Left cardiac atrium (tissue), 4 donors: ENCODE measurements at regions not wholly inside any gene's neighbourhood (a gene's known extent, or its start where the extent isn't known, plus 50 kb on each side); places are given as distances from the start of the nearest gene placed in this dataset.

ENCODE experiments used
- ATAC-seq, 2 donors: fragments of 200-7000 bp; cut with Tn5 transposase; one replicate each; pipeline ENCODE4 v1.9.1; 2020; ENCODE audit warnings: mild to moderate bottlenecking in 2 of 2, moderate library complexity in 2 of 2
- DNase-seq: peaks from one replicate; pipeline ENCODE4 v3.0.0-alpha.2; 2020
- intact Hi-C, 2 donors: fragments of 100-400 bp; cut with DNase I; formaldehyde crosslinking; loops; one replicate each; pipeline versions ENCODE4 v1.14.1 to v1.15.1; 2022 to 2023
- donor health status: DM: no; HTN: yes; CAD: no.
- donor health status: DM: no; HTN: yes; CAD: no; lungs with severe emphysema.
- donor health status: DM: yes; HTN: yes; CAD: no.
- donor health status: Dilated cardiomyopathy.

DNA sequence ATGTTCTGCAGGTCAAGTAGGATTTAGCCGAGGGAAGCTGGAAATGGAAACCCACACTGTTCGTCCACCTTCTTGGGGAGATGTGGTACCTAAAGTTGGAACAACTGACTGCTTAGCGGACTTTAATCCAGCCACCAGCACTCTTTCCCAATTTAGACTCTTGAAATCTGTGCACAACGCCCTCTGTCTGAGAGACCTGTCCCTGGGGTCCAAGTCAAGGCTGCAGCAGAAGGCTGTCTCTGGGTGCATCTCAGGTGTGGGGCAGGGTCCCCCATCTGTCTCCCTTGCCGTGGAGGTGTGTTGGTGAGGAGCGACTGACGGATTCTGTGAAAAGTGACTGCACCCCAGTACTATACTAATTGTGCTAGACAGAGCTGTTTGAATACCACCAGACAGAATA, 168.2 kb upstream of the CADM1 start:
- ATAC-seq (no peak), DNase-seq (no peak)
- intact Hi-C loops: loop anchor here in 1 of 2 donors (10.0 kb wide), 1 partner anchor 168 kb away; the partner anchor contains the start of gene CADM1

DNA sequence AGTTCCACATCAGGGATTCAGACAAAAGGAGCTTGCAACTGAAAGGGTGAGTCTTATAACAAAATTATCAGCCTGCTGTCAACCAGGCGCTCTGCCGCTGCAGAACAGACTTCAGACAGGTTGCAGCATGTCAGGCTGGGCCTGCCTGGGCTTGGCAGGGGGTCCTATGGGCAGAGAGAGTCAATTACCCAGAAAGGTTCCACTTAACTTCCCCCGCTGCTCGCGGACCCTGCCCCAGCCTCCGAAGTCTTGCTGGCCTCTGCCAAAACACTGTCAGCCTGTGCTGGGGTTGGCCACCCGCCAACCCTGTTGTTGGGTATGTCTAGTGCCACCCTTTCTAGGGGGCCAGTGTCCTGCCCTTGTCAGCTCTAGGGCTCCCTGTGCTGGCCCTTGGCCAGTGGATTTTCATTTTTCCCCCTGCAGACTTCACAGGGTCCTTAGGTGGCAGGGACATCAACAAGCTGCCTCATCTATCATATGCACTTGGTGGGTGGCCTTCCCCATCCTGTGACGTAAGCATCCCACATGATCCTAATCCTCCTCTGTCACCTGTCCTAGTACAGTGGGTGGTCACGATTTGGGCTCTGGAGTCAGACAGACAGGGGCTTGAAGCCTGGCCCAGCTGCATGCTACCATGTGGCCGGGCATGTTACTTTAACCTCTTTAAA, 166.5 kb upstream of the CADM1 start:
- DNase-seq: no peak
- ATAC-seq: no peak
- intact Hi-C loops: loop anchor here in 1 of 2 donors (10.0 kb wide), 1 partner anchor 166 kb away; the partner anchor contains the start of gene CADM1

DNA sequence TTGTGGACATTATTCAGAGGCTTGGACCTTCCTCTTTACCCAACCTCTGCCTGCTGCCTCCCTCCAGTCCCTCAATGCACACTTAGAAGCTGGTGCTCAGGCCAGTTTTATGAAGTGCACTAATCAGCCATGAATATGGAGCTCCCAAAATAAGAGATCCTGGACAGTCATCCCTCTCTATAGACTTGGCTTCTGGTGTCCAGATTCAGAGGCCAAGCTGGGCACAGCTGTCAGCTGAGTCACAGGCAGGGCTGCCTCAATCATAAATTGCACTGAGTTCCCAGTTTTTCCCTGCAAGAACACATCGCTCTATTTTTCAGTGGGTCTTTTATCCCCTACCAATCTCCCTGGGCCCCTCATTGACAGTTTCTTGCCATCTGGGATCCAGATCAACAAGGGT, 161.7 kb upstream of the CADM1 start:
- intact Hi-C loops: no loop called here
- DNase-seq: peak; percentile 51
- ATAC-seq: peak in 1 of 2 donors; percentile 87

DNA sequence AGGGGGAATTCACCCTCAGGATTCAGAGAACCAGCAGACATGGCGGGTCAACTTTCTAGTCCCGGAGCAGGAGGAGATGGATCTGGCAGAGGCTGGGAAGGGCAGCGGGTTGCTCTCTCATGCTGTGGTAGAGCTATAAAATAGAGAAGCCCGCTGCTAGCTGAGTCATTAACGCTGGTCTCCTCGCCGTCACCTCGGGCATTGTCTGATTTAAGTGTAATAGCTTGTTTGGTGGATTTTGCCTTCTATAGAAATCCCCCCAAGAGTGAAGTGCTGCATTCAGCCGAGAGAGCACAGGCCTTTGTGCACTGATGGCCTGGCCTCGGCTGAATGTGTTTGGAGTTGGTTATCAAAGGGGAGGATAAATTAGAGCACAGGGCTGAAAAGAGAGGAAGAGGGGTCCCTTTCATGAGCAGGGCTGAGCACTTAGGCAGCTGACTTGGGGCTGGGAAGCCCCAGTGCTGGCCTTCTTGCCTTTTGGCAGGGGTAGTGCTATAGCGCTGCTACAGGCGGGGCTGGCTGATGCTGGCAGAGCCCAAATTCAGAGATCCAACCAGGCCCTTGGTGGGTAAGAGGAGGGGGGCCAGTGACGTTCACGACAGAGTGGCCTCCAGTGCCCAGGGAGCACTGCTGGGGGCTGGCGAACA, 161.1 kb upstream of the CADM1 start:
- intact Hi-C loops: no loop called here
- DNase-seq (no peak), ATAC-seq (peak; percentile 58 to 65)

DNA sequence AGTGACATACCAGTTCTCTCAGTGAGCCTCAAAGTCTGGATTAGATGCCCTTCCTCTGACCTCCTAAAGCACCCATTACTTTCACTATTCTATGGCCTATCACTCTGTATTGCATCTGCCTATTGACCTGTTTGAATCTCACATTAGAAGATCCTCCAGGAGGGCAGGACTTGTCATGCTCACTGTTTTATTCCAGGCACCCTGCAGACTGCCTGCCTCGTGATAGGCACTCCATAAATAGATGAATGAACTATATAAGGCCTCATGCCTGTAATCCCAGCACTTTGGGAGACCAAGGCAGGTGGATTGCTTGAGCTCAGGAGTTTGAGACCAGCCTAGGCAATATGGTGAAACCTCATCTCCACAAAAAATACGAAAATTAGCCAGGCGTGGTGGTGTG, 160.1 kb upstream of the CADM1 start:
- no peak for ATAC-seq
- DNase-seq: no peak
- intact Hi-C loops: no loop called here

DNA sequence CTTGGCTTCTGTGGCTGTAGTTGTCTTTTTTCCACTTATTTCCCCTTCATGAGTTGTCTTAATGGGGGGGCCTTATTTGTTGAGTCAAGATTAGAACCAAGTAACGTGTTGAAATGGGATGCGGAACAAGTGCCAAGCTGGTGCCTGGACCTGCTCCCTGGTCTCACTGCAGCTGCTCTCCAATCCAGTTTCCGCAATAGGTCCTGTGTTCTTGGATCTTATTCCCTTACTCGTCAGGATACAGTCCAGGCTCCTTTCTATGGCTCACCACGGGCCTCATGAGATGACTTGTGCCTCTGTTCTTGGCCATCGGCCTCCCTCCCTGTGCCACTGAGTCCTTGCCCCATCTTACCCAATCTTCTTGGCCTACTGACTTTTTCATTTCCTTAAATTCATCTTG, 159.6 kb upstream of the CADM1 start:
- intact Hi-C loops: no loop called here
- ATAC-seq: peak in 1 of 2 donors; percentile 64
- no peak for DNase-seq

DNA sequence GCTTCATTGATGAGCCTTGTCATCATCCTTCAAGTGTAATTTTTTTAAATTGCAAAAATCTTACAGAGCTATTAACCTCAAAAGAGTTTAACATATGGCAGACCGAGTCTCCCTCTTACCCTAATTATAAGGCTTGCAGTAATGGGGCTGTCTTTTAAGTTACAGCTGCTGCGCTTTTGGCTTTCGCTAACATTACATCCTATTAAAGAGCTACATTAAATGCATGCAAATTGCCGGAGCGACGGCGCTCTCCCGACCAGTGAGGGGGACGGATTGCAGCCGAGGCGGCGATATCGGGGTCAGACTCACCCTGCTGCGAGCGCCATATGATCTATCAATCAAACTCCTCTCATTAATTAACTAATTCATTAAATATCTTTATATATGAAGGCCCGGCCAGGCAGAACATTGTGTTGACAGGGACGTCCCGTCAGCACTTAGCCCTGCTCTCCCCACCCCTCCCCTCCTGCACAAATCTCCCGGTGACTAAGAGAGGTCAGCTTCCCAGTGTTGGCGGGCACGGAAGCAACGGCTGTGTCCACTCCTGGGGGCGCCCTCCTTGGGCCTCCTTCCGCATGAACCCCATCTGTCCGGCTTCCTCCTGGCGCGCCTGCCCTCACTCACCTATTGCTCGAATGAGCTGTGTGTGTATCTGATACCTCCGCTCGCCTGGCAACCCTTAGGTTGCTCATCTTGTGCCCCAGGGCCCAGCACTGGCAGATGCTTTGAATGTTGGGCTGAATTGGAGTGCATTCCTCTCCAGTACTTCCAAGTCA, 156.0 kb upstream of the CADM1 start:
- DNase-seq (no peak), ATAC-seq (peak in 1 of 2 donors; percentile 55)
- intact Hi-C loops: no loop called here

DNA sequence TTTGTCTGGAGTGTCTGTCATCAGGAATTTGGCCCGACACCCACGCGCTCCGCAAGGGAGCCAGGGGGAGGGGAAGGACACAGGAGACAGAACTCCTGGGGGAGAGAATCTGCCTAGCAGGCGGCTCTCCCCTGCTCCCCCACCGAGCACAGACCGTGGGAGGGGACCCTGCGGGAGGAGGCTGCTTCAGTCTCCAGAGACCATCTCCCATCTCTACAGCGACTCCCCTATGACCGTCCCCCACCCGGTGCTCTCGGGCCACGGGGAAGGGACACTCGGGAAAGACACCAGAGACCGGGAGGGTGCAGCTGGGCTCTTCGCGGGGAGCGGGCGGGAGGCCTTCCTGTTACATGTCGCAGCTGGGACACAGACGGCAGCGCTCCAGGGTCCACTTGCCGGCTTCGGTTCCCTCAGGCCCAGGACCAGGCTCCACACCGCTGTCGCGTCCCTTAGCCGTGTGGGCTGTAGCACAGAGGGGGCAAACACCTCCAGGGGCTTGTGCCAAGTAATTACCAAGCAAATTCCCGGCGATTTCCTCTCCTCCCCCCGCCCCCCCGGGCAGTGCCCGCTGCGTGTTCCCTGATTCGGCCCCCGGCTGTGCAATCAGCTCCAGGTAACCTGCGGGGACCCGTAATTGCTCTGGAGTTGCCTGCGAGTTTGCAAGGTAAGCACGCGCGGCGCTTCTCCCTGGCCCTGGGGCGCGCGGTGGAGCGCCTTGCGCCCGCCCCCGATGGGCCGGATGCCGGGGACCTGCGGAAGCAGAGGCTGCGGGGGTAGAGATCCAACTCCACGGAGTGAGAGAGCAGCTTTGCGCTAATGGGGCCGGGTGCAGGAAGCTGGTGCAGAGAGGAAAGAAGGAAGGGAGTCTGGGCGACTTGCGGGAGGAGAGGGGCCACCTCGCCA, 155.1 kb upstream of the CADM1 start:
- intact Hi-C loops: no loop called here
- DNase-seq (peak; percentile 42), ATAC-seq (peak; percentile 60 to 89)

DNA sequence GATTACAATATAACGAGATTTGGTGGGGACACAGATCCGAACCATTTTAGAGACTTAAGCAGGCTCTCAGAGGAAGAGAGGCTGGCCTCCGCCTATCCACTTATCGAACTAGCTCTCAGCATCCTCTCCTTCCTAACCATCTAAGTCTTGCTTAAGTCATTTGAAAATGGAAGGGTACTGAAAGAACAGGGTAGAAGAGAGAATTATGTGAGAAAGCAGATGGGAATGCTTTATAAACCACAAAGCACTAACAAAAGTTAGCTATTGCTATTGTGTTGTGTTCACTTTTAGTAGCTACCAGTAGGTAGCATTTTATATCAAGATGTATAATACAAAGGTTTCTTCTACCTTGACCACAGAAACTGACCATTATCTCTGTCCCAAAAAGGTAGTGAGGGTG, 153.4 kb upstream of the CADM1 start:
- DNase-seq: no peak
- intact Hi-C loops: no loop called here
- no peak for ATAC-seq

DNA sequence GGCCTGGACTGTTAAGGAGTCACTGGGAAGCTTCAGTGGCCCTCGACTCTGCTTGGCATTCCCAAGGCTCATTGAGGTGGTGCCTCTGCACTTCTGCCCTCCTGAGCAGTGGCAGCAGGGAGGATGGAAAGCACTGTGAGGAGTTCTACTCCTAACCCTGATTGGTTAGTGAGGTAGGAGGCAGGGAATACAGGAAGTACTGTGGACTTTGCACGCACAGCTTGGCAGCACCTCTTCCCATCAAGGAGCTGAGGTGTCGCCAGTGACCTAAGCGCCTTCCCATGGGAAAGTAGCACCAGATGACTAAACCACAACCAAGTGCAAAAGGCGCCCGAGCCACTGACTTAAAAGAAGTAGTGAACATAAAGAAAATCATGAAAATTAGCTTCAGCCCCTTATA, 152.5 kb upstream of the CADM1 start:
- ATAC-seq (no peak), DNase-seq (no peak)
- intact Hi-C loops: no loop called here

DNA sequence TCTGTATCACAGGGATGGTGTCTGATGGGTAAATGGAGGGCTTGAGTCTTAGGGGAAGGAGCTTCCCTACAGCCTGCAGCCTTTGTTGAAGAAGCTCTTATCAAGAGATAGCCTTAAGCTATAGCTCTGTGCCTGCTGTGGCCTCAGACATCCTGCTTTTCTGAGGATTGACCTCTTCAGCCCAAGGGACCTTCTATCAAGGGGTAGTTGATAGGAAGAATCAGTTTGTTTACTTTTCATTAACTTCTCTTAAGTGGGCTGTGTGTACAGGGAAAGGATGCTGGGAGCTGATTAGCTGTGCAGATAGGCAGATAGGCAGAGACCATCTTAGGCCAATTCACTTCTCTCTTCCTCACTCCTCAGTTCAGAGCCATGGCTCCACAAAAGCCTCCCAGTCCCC, 151.8 kb upstream of the CADM1 start:
- intact Hi-C loops: no loop called here
- ATAC-seq (no peak), DNase-seq (no peak)

DNA sequence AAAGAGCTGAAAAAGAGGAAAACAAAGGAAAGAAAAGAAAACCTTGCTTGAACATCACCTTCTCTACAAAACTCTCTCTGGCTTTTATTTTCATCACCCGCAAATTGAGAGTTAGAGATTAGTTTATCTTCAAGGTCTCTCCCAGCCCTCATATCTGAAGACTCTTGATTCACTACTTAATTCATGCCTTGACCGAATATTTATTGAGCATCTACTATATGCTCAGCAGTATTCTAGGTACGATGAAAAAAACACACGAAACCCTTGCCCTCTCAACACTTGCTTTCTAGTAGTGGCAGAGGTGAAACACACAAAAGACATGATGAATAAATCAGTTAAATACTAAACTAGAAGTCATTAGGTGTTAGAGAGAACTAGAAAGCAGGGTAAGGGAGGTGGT, 150.6 kb upstream of the CADM1 start:
- ATAC-seq (no peak), DNase-seq (no peak)
- intact Hi-C loops: no loop called here

DNA sequence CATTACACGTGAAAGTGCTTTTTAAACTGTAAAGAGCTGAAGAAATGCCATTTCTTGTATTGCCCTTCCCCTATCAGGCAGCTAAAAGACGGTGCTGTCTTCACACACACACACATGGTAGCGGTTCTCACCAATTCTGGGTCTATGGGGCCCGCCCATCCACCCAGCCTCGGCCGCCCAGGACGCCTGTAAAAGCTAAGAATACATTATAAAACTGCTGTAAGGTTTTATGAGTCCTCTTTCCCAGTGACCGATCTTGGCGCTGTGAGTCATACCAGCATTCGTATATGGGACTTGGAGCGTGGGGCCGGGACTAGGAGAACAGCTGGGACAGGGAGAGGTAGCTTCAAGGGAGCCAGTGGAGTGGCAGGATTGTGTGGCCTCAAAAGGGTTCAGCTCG, 149.7 kb upstream of the CADM1 start:
- intact Hi-C loops: no loop called here
- no peak for DNase-seq

DNA sequence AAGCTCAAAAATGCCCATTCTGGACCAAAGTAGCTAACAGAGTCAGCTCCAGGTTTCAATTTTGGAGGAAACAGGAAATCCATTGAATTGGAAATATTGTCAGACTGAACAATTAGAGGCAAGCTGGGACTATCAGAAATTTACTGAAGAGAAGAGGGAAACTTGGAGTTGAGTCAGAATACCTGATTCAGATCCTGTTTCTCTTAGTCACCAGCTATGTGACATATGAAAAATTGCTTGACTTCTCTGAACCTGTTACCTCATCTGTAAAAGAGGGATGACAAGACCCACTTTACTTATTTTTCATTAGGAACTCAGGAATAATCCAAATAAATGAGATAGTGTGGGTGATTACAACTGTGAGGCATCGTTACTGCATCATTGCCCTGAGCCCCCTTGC, 148.9 kb upstream of the CADM1 start:
- intact Hi-C loops: no loop called here
- no peak for DNase-seq
- ATAC-seq: no peak

More for the DNA sequence above, 149.7 kb upstream of the CADM1 start:
- no peak for ATAC-seq

DNA sequence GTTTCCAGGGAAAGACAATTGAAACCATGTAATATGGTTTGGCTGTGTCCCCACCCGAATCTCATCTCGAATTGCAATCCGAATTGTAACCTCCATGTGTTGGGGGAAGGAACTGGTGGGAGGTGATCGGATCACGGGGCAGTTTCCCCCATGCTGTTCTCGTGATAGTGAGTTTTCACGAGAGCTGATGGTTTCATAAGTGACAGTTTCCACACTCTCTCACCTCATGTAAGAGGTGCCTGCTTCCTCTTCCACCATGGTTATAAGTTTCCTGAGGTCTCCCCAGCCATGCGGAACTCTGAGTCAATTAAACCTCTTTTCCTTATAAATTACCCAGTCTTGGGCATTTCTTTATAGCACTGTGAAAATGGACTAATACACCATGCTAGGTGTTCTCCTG, 148.3 kb upstream of the CADM1 start:
- no peak for ATAC-seq
- no peak for DNase-seq
- intact Hi-C loops: no loop called here

DNA sequence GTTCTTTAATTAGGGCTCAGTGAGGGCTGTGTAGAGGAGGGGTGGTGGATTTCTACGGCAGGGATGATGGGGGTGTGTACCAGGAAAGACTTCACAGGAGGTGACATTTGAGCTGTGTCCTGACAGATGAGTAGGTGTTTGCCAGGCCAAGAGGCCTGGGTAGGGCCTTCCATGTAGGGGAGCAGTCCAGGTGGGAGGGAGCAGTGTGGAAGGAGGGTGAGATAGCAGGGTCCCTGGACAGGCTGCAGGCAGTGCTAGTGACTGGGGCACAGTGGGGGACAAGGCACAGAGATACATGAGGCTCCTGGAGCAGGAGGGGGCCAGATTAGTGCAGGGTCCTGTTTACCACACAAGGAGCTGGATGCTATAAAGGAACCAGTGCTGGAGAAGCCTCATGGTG, 147.9 kb upstream of the CADM1 start:
- peak in 1 of 2 donors; percentile 55 for ATAC-seq
- no peak for DNase-seq
- intact Hi-C loops: no loop called here

DNA sequence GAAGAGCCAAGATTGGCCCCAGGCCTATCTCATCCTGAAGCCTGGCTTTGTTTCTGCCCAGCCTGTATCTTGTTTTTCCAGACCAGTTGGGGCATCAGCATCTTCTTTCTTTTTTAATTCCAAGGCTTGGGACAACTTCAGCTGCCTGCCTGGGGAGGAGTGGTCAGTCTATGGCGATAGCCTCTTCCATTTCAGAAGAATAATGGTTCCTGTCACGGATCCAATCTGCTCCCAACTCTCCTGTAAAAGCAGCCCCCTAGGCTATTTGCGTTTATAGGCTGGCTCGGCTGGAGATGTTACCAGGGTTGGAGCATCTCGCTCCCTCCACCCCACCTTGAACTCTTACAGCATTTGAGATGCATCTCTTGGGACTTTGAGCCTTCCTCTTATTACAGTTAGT, 145.2 kb upstream of the CADM1 start:
- intact Hi-C loops: no loop called here
- ATAC-seq: no peak
- no peak for DNase-seq

DNA sequence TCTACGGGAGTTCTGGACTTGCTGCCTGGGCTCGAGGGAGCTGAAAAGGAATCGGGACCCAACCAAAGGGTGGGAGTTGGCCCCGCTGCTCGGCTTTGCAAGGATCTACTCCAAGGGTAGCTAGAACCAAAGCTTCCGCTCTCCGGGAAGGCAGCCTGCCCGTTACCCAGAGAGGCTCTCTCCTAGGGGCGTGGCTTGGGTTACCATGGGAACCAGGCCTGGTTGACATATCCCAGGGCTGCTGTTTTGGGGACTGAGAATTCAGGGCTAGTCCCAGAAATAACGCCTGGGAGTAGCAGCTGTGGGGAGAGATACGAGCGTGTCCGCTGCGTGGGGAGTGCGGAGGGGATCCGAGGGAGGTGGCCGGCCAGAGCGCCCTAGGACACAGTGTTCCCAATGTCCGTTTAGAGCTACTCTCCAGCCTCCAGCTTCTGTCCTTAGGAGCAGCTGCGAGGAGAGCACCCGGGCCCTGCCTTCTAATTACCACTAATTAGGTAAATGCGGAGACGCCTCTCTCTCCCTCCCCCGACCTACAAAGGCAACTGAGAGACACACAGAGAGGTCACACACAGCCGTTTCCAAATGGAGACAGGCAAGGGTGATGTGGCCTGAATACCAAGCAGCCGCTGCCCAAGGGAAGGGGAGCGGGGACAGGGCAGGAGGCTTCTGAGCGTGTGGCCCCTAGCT, 141.6 kb upstream of the CADM1 start:
- intact Hi-C loops: no loop called here
- ATAC-seq: peak; percentile 73 to 79
- peak; percentile 66 for DNase-seq

DNA sequence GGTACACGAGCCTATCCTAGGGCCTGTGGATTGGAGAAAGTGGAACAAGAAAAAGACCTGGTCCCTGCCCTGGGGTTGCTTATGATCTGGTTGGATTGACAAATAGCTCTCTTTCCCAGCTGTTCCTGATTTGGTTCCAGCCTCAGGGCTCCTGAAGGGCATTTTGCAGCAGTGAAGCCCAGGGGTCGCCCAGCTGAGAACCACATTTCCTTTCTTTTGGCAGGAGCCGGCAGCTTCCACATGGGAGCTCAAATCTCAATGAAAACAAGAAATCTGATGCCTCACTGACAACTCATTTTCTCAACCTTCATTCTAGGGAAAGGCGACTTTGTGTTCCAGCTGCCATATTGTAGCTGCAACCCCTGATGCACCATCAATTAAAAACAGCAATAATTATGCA, 140.6 kb upstream of the CADM1 start:
- intact Hi-C loops: no loop called here
- ATAC-seq: no peak
- DNase-seq: no peak
